ENCODE measurements at regions not wholly inside any gene's neighbourhood (a gene's known extent, or its start where the extent isn't known, plus 50 kb on each side); places are given as distances from the start of the nearest gene placed in this dataset.

- TF ChIP-seq CTCF (IDR thresholded peaks at IDR 0.05; ENCODE audit: borderline replicate concordance, insufficient read depth, low read depth, low read length), result peak; percentile 59
- no peak overlapping the region for H3K4me3 ChIP-seq (ENCODE audit: low read depth, low read length)
These were observed 180.1 kb upstream of the MVB12B start for GRCh38 chr9:126146254-126147145.

- H3K4me3 ChIP-seq (ENCODE audit: low read depth, low read length), result no peak overlapping the region
- TF ChIP-seq CTCF (IDR thresholded peaks at IDR 0.05; ENCODE audit: borderline replicate concordance, insufficient read depth, low read depth, low read length), result no peak
These were observed 179.3 kb upstream of the MVB12B start for GRCh38 chr9:126147186-126147935.

- no peak for TF ChIP-seq CTCF (IDR thresholded peaks at IDR 0.05; ENCODE audit: borderline replicate concordance, insufficient read depth, low read depth, low read length)
- no peak overlapping the region for H3K4me3 ChIP-seq (ENCODE audit: low read depth, low read length)
These were observed 178.4 kb upstream of the MVB12B start for GRCh38 chr9:126147936-126148870.

- no peak for TF ChIP-seq CTCF (IDR thresholded peaks at IDR 0.05; ENCODE audit: borderline replicate concordance, insufficient read depth, low read depth, low read length)
- no peak overlapping the region for H3K4me3 ChIP-seq (ENCODE audit: low read depth, low read length)
These were observed 177.6 kb upstream of the MVB12B start for GRCh38 chr9:126148994-126149393.

- no peak for TF ChIP-seq CTCF (IDR thresholded peaks at IDR 0.05; ENCODE audit: borderline replicate concordance, insufficient read depth, low read depth, low read length)
These were observed 177.0 kb upstream of the MVB12B start for GRCh38 chr9:126149661-126150060.

GRCh38 chr9:126150411-126151030, 176.1 kb upstream of the MVB12B start:
- no peak for TF ChIP-seq CTCF (IDR thresholded peaks at IDR 0.05; ENCODE audit: borderline replicate concordance, insufficient read depth, low read depth, low read length)
- no peak overlapping the region for H3K4me3 ChIP-seq (ENCODE audit: low read depth, low read length)

More at GRCh38 chr9:126149661-126150060, 177.0 kb upstream of the MVB12B start:
- H3K4me3 ChIP-seq (ENCODE audit: low read depth, low read length), result no peak overlapping the region

Measured in GM12875 (cell line).